ENCODE measurements at regions not wholly inside any gene's neighbourhood (a gene's known extent, or its start where the extent isn't known, plus 50 kb on each side); places are given as distances from the start of the nearest gene placed in this dataset.

DNA sequence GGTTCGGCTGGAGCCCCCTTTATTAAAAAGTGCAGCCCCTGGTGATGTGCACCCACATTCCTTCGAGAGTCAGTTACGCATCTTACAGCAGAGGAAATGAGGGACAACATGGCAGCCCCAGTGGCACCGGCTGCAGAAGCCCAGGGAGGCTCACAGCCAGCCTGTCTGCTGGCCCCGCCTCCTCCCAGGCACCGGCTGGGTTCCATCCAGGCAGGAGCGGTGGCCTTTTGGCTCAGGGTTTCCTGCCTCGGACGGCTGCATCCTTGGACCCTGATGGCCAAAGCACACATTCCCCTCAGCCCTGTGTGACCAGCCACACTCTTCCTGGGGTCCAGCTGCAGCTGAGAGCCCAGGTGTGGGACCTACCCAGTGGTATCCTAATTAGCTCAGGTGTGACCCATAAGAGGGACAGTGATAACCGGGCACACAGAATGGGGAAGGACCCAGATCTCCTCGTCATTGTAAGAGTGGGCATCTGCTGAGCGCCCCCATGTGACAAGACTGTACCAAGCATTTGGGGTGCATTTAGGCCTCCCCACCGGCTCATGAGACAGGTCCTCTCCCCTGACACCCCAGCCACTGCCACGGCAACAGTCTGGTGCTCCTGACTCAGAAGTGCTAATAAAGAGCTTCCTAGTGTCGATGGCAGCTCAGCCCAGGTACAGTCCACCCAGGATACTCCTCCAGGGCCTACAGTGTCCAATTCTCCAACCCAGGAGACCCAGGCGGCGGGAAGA lies 63.3 kb upstream of the CHST15 start:
- ChIA-PET POLR2A (interaction anchor here (0.9 to 1.0 kb wide), 2 partner anchors 9 to 162 kb away, joined by 4 read pairs; no protein-coding TSS in a partner anchor), CTCF (interaction anchor here (1.2 to 2.4 kb wide), 3 partner anchors 161 to 233 kb away, joined by 6 to 9 read pairs (median 7); no protein-coding TSS in a partner anchor)
- no peak for DNase-seq (ENCODE audit: low read depth, low spot score)
- TF ChIP-seq, protein P1, sequence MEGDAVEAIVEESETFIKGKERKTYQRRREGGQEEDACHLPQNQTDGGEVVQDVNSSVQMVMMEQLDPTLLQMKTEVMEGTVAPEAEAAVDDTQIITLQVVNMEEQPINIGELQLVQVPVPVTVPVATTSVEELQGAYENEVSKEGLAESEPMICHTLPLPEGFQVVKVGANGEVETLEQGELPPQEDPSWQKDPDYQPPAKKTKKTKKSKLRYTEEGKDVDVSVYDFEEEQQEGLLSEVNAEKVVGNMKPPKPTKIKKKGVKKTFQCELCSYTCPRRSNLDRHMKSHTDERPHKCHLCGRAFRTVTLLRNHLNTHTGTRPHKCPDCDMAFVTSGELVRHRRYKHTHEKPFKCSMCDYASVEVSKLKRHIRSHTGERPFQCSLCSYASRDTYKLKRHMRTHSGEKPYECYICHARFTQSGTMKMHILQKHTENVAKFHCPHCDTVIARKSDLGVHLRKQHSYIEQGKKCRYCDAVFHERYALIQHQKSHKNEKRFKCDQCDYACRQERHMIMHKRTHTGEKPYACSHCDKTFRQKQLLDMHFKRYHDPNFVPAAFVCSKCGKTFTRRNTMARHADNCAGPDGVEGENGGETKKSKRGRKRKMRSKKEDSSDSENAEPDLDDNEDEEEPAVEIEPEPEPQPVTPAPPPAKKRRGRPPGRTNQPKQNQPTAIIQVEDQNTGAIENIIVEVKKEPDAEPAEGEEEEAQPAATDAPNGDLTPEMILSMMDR (IDR thresholded peaks at IDR 0.05; ENCODE audit: insufficient read depth, low read length, missing control alignments): no peak
- H3K4me3 ChIP-seq (ENCODE audit: low read depth, low read length): no peak overlapping the region

DNA sequence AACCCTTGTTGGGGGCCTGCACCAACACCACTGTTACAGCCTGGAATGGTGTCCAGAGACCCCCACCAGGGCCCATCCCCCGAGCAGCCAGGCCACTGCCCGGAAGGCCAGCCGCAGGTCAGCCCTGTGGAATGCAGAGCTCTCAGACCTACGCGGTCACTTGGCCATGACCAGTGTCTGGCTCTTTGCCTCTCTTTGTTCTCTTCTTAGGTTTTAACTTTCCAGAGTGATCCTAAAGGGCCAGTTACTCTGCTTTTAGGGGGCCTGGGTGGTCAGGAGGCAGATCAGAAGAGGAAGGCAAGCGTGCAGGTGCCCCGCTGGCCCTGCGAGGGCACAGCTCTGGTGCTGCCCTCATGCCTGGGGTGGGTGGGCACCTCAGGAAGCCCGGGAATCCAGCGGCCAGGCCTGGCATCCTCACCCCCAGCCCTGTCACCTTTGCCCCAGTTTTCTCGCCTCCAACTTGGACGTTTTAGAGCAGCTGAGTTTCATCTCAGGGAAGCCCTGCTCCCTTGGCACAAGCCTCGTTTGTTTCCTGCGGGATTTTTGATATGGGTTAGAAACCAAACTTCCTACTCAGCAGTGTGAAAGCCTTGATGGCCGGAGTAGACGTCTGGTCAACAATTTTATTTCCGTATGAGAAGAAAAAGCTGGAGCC lies 62.5 kb upstream of the CHST15 start:
- ChIA-PET CTCF (interaction anchor here (1.8 to 2.4 kb wide), 2 partner anchors 160 to 161 kb away, joined by 6 to 9 read pairs; no protein-coding TSS in a partner anchor), POLR2A (no interaction called here)
- H3K4me3 ChIP-seq (ENCODE audit: low read depth, low read length): no peak overlapping the region
- TF ChIP-seq, protein P1 (IDR thresholded peaks at IDR 0.05; ENCODE audit: insufficient read depth, low read length, missing control alignments): no peak
- no peak for DNase-seq (ENCODE audit: low read depth, low spot score)

DNA sequence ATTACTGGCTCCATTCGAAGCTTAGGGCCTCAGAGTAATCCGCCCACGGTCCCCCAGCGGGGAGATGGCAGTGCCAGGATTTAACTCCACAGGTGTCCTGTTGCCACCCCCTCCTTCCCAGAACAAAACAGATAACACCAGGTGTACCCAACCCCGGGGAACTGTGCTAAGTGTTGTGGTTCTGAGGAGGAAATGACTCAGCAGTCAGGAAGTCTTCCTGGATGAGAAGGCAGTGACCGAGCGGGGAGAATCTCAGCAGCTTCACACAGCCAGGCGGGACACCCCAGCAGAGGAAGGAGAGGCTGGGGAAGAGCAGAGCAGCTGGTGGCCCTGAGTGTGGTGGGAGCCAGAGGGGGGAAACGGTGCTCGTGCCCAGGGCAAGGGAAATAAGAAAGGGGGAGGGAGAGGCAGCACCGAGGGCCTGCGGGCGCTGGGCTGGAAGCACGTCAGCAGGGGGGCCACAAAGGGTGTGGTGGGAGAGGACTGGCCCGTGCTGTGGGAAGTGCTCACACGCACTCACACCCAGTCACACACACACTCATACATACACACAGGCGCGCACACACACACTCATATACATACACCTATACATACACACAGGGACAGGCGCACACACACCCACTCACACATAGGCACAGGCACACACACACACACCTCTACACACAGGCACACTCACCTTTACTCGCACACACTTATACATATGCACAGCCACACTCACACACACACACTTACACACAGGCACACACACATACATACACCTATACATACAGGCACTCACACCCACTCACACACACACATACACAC lies 59.8 kb upstream of the CHST15 start:
- no peak overlapping the region for H3K4me3 ChIP-seq (ENCODE audit: low read depth, low read length)
- DNase-seq (ENCODE audit: low read depth, low spot score): peak; percentile 36
- ChIA-PET CTCF (no interaction called here), POLR2A (interaction anchor here (0.9 to 1.2 kb wide), 2 partner anchors 32 to 158 kb away, joined by 3 to 4 read pairs; no protein-coding TSS in a partner anchor)
- TF ChIP-seq, protein P1 (IDR thresholded peaks at IDR 0.05; ENCODE audit: insufficient read depth, low read length, missing control alignments): no peak

DNA sequence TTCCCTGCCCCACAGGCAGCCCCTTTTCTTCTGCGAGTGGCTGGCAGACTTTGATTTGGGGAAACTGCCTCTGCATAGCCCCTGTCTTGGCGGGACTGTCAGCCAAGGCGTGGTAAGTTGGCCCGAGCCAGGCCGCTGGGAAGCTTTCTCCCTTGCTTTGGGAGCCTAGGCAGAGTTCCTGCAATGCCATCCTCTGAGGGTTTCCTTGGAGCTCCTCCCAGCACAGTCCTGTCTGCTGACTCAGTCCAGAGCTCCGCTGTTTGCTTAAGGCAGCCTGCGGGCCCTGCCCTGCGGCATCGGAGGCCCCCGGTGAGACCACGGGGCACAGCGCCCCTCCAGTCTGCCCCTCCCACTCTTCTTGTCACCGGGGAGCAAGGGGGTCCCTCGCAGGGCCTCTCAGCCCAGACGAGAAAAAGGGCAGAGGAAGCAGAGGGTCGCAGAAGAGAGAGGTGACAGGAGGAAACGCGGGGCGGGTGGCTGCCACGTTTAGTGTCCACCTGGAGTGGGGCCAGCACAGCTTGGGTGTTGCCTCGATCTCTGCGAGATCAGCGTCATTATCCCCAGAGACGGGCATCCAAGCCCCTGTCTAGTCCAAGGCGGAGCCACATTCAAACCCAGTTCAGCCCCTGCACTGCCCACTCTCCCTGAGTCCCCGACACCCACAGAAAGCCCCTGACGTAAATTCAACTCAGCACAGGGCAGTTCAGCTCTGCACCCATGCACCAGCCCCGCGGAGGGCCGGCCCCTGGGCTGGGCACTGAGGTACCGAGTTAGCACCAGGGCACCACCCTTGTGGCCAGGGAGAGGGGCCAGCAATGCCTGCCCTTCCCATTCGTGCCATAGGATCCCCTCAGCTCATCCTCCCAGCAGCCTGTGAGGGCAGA lies 59.0 kb upstream of the CHST15 start:
- TF ChIP-seq, protein P1 (IDR thresholded peaks at IDR 0.05; ENCODE audit: insufficient read depth, low read length, missing control alignments): no peak
- ChIA-PET CTCF (interaction anchor here (0.9 to 1.5 kb wide), 3 partner anchors 26 to 245 kb away, joined by 3 to 6 read pairs (median 5); no protein-coding TSS in a partner anchor), POLR2A (interaction anchor here (0.9 to 1.2 kb wide), 2 partner anchors 31 to 157 kb away, joined by 3 to 4 read pairs; no protein-coding TSS in a partner anchor)
- DNase-seq (ENCODE audit: low read depth, low spot score): peak; percentile 12
- H3K4me3 ChIP-seq (ENCODE audit: low read depth, low read length): no peak overlapping the region

DNA sequence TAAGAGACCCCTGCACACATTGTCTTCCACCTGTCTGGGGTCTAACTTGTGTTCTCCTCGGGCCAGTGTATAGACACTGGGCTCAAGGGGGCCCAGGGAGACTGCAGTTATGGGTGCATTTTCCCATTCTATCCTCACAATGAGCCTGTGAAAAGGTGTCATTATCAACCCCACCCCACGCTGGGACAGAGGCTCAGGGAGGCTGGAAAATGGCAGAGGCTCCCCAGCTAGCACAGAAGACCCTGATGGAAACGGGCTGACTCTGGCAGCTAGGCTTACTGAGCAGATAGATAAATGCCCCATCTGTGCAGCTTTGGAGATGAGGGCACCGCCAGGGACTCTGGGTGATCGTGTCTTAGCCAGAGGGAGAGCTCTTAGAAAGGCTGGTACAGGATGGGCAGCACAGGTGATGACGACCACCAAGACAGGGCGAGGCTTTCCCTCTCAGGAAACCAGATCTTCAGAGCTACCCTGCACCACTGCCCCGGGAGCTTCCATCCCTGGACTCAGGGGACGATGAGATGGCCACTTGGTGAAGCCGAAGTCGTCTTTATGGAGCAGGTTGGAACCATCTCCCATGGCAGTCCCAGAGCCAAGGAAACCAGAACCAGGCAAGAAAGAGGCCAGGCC lies 58.2 kb upstream of the CHST15 start:
- POLR2A ChIA-PET: no interaction called here
- CTCF ChIA-PET: interaction anchor here (0.9 to 1.5 kb wide), 3 partner anchors 25 to 246 kb away, joined by 3 to 6 read pairs (median 5); no protein-coding TSS in a partner anchor
- DNase-seq (ENCODE audit: low read depth, low spot score): no peak
- no peak overlapping the region for H3K4me3 ChIP-seq (ENCODE audit: low read depth, low read length)
- TF ChIP-seq, protein P1 (IDR thresholded peaks at IDR 0.05; ENCODE audit: insufficient read depth, low read length, missing control alignments): no peak

Measured in AG04449 (cell line).